ENCODE measurements at regions not wholly inside any gene's neighbourhood (a gene's known extent, or its start where the extent isn't known, plus 50 kb on each side); places are given as distances from the start of the nearest gene placed in this dataset.

GRCh38 chr12:4111010-4111409 lies 162.6 kb upstream of the CCND2 start:
- TF ChIP-seq POLR2A (IDR thresholded peaks at IDR 0.05; ENCODE audit: low read length): no peak
- no peak for TF ChIP-seq GATA1 (IDR thresholded peaks at IDR 0.05; ENCODE audit: low read depth, low read length)

Measured in erythroblast (primary cell).